Astrocyte of the spinal cord (primary cell): ENCODE measurements at regions not wholly inside any gene's neighbourhood (a gene's known extent, or its start where the extent isn't known, plus 50 kb on each side); places are given as distances from the start of the nearest gene placed in this dataset.

ENCODE experiments used
- DNase-seq: peaks from one replicate; pipeline ENCODE4 v3.0.0; 2011; ENCODE audit warnings: low read depth, low spot score
- H3K4me3 ChIP-seq: 2 replicates; pipeline ENCODE4 v1.5.1; 2011; ENCODE audit warnings: low read depth, mild to moderate bottlenecking, low read length, moderate library complexity
- in situ Hi-C: cut with HindIII; loops from 2 replicates; pipeline ENCODE4 v1.10.0; 2017; ENCODE audit warnings: low sequenced_read_pairs
- TF ChIP-seq, protein P1 (sequence below): IDR thresholded peaks from 2 replicates; pipeline ENCODE4 v1.5.1; 2012; ENCODE audit warnings: low read depth, mild to moderate bottlenecking, low read length, inconsistent platforms

- H3K4me3 ChIP-seq, result no peak overlapping the region
- peak; percentile 56 for DNase-seq
- in situ Hi-C loops, result no loop called here
- TF ChIP-seq, protein P1, sequence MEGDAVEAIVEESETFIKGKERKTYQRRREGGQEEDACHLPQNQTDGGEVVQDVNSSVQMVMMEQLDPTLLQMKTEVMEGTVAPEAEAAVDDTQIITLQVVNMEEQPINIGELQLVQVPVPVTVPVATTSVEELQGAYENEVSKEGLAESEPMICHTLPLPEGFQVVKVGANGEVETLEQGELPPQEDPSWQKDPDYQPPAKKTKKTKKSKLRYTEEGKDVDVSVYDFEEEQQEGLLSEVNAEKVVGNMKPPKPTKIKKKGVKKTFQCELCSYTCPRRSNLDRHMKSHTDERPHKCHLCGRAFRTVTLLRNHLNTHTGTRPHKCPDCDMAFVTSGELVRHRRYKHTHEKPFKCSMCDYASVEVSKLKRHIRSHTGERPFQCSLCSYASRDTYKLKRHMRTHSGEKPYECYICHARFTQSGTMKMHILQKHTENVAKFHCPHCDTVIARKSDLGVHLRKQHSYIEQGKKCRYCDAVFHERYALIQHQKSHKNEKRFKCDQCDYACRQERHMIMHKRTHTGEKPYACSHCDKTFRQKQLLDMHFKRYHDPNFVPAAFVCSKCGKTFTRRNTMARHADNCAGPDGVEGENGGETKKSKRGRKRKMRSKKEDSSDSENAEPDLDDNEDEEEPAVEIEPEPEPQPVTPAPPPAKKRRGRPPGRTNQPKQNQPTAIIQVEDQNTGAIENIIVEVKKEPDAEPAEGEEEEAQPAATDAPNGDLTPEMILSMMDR, result no peak
These were observed 826.9 kb upstream of the PIK3C3 start for GRCh38 chr18:41128126-41128525.

DNA sequence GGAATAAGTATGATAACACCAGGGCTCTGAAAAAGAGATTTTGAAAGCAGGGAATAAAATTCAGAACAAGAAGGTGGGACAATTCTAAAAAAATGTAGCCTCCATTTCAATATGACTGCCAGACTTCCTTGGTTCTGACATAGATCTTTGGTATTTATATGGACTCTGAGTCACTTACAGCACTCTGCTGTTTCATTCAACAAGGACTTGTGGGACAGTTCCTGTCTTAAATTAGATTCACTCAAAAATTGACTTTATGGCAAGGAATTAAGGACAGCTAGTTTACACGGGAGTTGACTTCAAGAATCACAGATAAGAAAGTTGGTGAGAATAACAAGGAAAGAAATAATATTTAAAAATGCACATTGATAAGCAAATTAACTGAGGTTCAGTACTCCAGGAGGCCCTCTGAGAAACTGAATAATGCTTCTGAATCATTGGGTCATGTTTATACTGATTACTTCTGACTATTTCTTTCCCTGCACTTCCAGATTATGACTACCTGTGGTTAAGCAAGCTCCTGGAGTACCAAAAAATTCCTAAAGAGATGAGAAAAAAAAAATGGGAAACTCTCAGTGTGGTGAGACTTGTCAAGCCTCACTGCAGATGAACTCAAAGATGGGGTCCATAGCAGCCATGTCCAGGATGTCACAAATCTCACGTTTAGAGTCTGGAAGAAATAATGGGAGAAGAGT, 828.3 kb upstream of the PIK3C3 start:
- no peak overlapping the region for H3K4me3 ChIP-seq
- in situ Hi-C loops, result no loop called here
- peak; percentile 88 for DNase-seq
- TF ChIP-seq, protein P1, result no peak

- DNase-seq, result peak; percentile 89
- TF ChIP-seq, protein P1, result no peak
- in situ Hi-C loops, result no loop called here
- no peak overlapping the region for H3K4me3 ChIP-seq
These were observed 833.8 kb upstream of the PIK3C3 start for GRCh38 chr18:41121116-41121826.

- DNase-seq, result no peak
- H3K4me3 ChIP-seq, result no peak overlapping the region
- in situ Hi-C loops, result no loop called here
- TF ChIP-seq, protein P1, result no peak
These were observed 836.0 kb upstream of the PIK3C3 start for GRCh38 chr18:41119031-41119430.

- H3K4me3 ChIP-seq, result no peak overlapping the region
These were observed 841.0 kb upstream of the PIK3C3 start for GRCh38 chr18:41113885-41114482.

DNA sequence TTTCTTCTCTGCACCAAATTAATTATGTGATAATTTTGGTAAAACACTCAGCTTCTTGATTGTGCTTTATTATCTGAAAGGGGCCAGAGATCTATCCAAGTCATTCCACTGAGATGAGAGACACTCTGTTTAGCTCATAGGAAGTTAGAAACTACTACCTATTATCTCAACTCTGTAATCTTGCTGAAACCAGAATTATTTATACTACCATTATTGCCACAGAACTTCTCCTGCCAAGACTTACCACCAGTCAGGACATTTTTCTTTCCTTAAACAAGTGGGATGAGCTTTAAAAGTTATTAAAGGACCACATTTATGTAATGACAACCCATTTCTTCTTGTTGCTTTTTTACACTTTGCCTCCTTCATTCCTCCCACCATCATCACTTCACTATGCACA, 855.6 kb upstream of the PIK3C3 start:
- DNase-seq, result no peak

More at GRCh38 chr18:41113885-41114482, 841.0 kb upstream of the PIK3C3 start:
- TF ChIP-seq, protein P1, result no peak
- DNase-seq, result peak; percentile 73
- in situ Hi-C loops, result no loop called here

More for the DNA sequence above, 855.6 kb upstream of the PIK3C3 start:
- H3K4me3 ChIP-seq, result no peak overlapping the region
- TF ChIP-seq, protein P1, result no peak
- in situ Hi-C loops, result no loop called here
